GM19239 (cell line): ENCODE measurements at regions not wholly inside any gene's neighbourhood (a gene's known extent, or its start where the extent isn't known, plus 50 kb on each side); places are given as distances from the start of the nearest gene placed in this dataset.
"Not testable (repeated sequence)": the region's sequence is repeated elsewhere in the genome, so short reads cannot be mapped to it uniquely, and the experiment has no call there.

Experiments
- DNase-seq: peaks from one replicate; pipeline ENCODE4 v3.0.0; 2011; ENCODE audit warnings: low spot score; ENCODE audit not compliant: insufficient read length
- FAIRE-seq: peaks from 2 replicates; lab custom pipeline; 2011; peaks lifted over from hg19 to GRCh38; lab: Jason Lieb, UNC

GRCh38 chr15:26144836-26145235, 281.7 kb upstream of the ATP10A start:
- DNase-seq (no peak), FAIRE-seq (no peak)

- no peak for FAIRE-seq
- no peak for DNase-seq
These were observed 280.1 kb upstream of the ATP10A start for GRCh38 chr15:26143221-26143620.

- DNase-seq (no peak), FAIRE-seq (no peak)
These were observed 271.7 kb upstream of the ATP10A start for GRCh38 chr15:26134812-26135211.

- FAIRE-seq (no peak), DNase-seq (no peak)
These were observed 271.0 kb upstream of the ATP10A start for GRCh38 chr15:26134152-26134551.

GRCh38 chr15:26132811-26133210, 269.7 kb upstream of the ATP10A start:
- no peak for DNase-seq
- no peak for FAIRE-seq

- FAIRE-seq = no peak
- DNase-seq = no peak
These were observed 266.7 kb upstream of the ATP10A start for GRCh38 chr15:26129852-26130251.

GRCh38 chr15:26128611-26129140, 265.5 kb upstream of the ATP10A start:
- DNase-seq (no peak), FAIRE-seq (no peak)

GRCh38 chr15:26126819-26127387, 263.8 kb upstream of the ATP10A start:
- DNase-seq = no peak
- FAIRE-seq = no peak

- no peak for FAIRE-seq
- no peak for DNase-seq
These were observed 262.9 kb upstream of the ATP10A start for GRCh38 chr15:26126070-26126469.

- FAIRE-seq (no peak), DNase-seq (no peak)
These were observed 262.5 kb upstream of the ATP10A start for GRCh38 chr15:26125664-26126063.

GRCh38 chr15:26119322-26119721, 256.2 kb upstream of the ATP10A start:
- no peak for FAIRE-seq
- DNase-seq = no peak

GRCh38 chr15:26115229-26115943, 252.3 kb upstream of the ATP10A start:
- DNase-seq = no peak
- no peak for FAIRE-seq

GRCh38 chr15:26114128-26114527, 251.0 kb upstream of the ATP10A start:
- FAIRE-seq, DNase-seq: not testable (repeated sequence)

GRCh38 chr15:26113296-26113695, 250.2 kb upstream of the ATP10A start:
- no peak for FAIRE-seq

GRCh38 chr15:26109203-26109602, 246.1 kb upstream of the ATP10A start:
- no peak for DNase-seq
- no peak for FAIRE-seq

More at GRCh38 chr15:26113296-26113695, 250.2 kb upstream of the ATP10A start:
- no peak for DNase-seq

- no peak for DNase-seq
These were observed 243.4 kb upstream of the ATP10A start for GRCh38 chr15:26106556-26106955.

GRCh38 chr15:26103002-26103404, 239.9 kb upstream of the ATP10A start:
- FAIRE-seq = no peak
- no peak for DNase-seq

More at GRCh38 chr15:26106556-26106955, 243.4 kb upstream of the ATP10A start:
- no peak for FAIRE-seq

GRCh38 chr15:26102365-26102764, 239.2 kb upstream of the ATP10A start:
- DNase-seq (no peak), FAIRE-seq (no peak)

- no peak for FAIRE-seq
- no peak for DNase-seq
These were observed 238.3 kb upstream of the ATP10A start for GRCh38 chr15:26101443-26101842.

GRCh38 chr15:26098801-26099200, 235.7 kb upstream of the ATP10A start:
- no peak for DNase-seq
- no peak for FAIRE-seq

- no peak for FAIRE-seq
These were observed 234.1 kb upstream of the ATP10A start for GRCh38 chr15:26097216-26097615.

GRCh38 chr15:26096581-26096980, 233.5 kb upstream of the ATP10A start:
- FAIRE-seq (no peak), DNase-seq (no peak)

More at GRCh38 chr15:26097216-26097615, 234.1 kb upstream of the ATP10A start:
- no peak for DNase-seq
